Natural killer cell (primary cell): ENCODE measurements at regions not wholly inside any gene's neighbourhood (a gene's known extent, or its start where the extent isn't known, plus 50 kb on each side); places are given as distances from the start of the nearest gene placed in this dataset.

Experiments
- ATAC-seq, 3 donors: fragments of 150-1000 bp in 2 of 3; fragments of 200-7000 bp in 1 of 3; cut with Tn5 transposase; 1 replicate in 1 of 3; 2 replicates in 2 of 3; pipeline ENCODE4 v1.10.0; 2021; ENCODE audit warnings: mild to moderate bottlenecking in 2 of 3, moderate library complexity in 2 of 3
- DNase-seq, 2 donors: peaks; one replicate each; pipeline versions ENCODE4 v3.0.0 to v3.0.0-alpha.2; 2013 to 2021; ENCODE audit warnings: mixed read lengths in 1 of 2
- H3K27ac ChIP-seq: one replicate; pipeline ENCODE4 v1.5.1; 2013; ENCODE audit warnings: mild to moderate bottlenecking, low read length
- H3K27me3 ChIP-seq: one replicate; pipeline ENCODE4 v1.6.1; 2013; ENCODE audit warnings: low read length; ENCODE audit not compliant: control insufficient read depth, insufficient read depth
- H3K36me3 ChIP-seq: one replicate; pipeline ENCODE4 v1.6.1; 2013; ENCODE audit warnings: low read length; ENCODE audit not compliant: control insufficient read depth, insufficient read depth
- H3K4me1 ChIP-seq: one replicate; pipeline ENCODE4 v1.6.1; 2013; ENCODE audit warnings: low read length; ENCODE audit not compliant: control insufficient read depth, insufficient read depth
- H3K4me3 ChIP-seq: one replicate; pipeline ENCODE4 v1.5.1; 2013; ENCODE audit warnings: low read length
- H3K9me3 ChIP-seq: one replicate; pipeline ENCODE4 v1.6.1; 2013; ENCODE audit warnings: low read length; ENCODE audit not compliant: control insufficient read depth, insufficient read depth
- H3K27ac Mint-ChIP-seq, 2 donors: one replicate each; pipeline ENCODE4 v1.8.0; 2022; ENCODE audit warnings: mild to moderate bottlenecking in 2 of 2, mixed read lengths in 2 of 2, moderate library complexity in 1 of 2
- H3K27me3 Mint-ChIP-seq, 2 donors: one replicate each; pipeline ENCODE4 v1.8.0; 2022; ENCODE audit warnings: low read depth in 2 of 2, mixed read lengths in 2 of 2
- H3K36me3 Mint-ChIP-seq: one replicate; pipeline ENCODE4 v1.8.0; 2022; ENCODE audit warnings: mixed read lengths
- H3K4me1 Mint-ChIP-seq, 2 donors: one replicate each; pipeline ENCODE4 v1.8.0; 2022; ENCODE audit warnings: mixed read lengths in 2 of 2
- H3K4me3 Mint-ChIP-seq: one replicate; pipeline ENCODE4 v1.8.0; 2022; ENCODE audit warnings: mild to moderate bottlenecking, moderate library complexity, mixed read lengths
- H3K9me3 Mint-ChIP-seq, 2 donors: one replicate each; pipeline ENCODE4 v1.8.0; 2022; ENCODE audit warnings: mixed read lengths in 2 of 2
- WGBS: methylation state at CpG from one replicate; pipeline ENCODE4 v1.1.7; 2013; ENCODE audit warnings: missing lambda C conversion rate; ENCODE audit not compliant: insufficient coverage; 5-methylcytosine and 5-hydroxymethylcytosine counted together
- intact Hi-C: fragments of 100-400 bp; cut with micrococcal nuclease; formaldehyde crosslinking; loops from one replicate; pipeline ENCODE4 v1.14.2; 2022
- TF ChIP-seq, protein P1 (sequence below): fragments of 200-600 bp; IDR thresholded peaks from one replicate; pipeline ENCODE4 v1.8.0; 2022; ENCODE audit warnings: antibody characterized with exemption

- peaks cover 0 to 8% of the 10 kb centered on the region in 2 donors for H3K27me3 Mint-ChIP-seq
- no peak for ATAC-seq
- Histone ChIP-seq H3K27me3 (no peaks in the 10 kb centered on the region), H3K4me1 (no peaks in the 10 kb centered on the region), H3K4me3 (no peak overlapping the region), H3K27ac (no peak overlapping the region), H3K36me3 (no peaks in the 10 kb centered on the region), H3K9me3 (no peaks in the 10 kb centered on the region)
- intact Hi-C loops: no loop called here
- TF ChIP-seq, protein P1, sequence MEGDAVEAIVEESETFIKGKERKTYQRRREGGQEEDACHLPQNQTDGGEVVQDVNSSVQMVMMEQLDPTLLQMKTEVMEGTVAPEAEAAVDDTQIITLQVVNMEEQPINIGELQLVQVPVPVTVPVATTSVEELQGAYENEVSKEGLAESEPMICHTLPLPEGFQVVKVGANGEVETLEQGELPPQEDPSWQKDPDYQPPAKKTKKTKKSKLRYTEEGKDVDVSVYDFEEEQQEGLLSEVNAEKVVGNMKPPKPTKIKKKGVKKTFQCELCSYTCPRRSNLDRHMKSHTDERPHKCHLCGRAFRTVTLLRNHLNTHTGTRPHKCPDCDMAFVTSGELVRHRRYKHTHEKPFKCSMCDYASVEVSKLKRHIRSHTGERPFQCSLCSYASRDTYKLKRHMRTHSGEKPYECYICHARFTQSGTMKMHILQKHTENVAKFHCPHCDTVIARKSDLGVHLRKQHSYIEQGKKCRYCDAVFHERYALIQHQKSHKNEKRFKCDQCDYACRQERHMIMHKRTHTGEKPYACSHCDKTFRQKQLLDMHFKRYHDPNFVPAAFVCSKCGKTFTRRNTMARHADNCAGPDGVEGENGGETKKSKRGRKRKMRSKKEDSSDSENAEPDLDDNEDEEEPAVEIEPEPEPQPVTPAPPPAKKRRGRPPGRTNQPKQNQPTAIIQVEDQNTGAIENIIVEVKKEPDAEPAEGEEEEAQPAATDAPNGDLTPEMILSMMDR: no peak
- peaks cover 8% of the 10 kb centered on the region for H3K36me3 Mint-ChIP-seq
- no peak for DNase-seq
- H3K4me1 Mint-ChIP-seq: no peaks in the 10 kb centered on the region
- 100% methylated on average over 2 of the region's 2 CpGs for WGBS
- no peaks in the 10 kb centered on the region for H3K9me3 Mint-ChIP-seq
- H3K27ac Mint-ChIP-seq: no peak overlapping the region
- H3K4me3 Mint-ChIP-seq: no peak overlapping the region
Observed at GRCh38 chr5:67681703-67682102, 485.1 kb upstream of the CD180 start.

GRCh38 chr5:67680099-67680498, 483.5 kb upstream of the CD180 start:
- Histone ChIP-seq H3K4me1 (no peaks in the 10 kb centered on the region), H3K36me3 (no peaks in the 10 kb centered on the region), H3K27ac (no peak overlapping the region), H3K27me3 (no peaks in the 10 kb centered on the region), H3K4me3 (no peak overlapping the region), H3K9me3 (no peaks in the 10 kb centered on the region)
- ATAC-seq: no peak
- DNase-seq: no peak
- Mint-ChIP-seq H3K4me1 (no peaks in the 10 kb centered on the region), H3K27me3 (peaks cover 0 to 4% of the 10 kb centered on the region in 2 donors), H3K4me3 (no peak overlapping the region), H3K36me3 (no peaks in the 10 kb centered on the region), H3K27ac (no peak overlapping the region), H3K9me3 (no peaks in the 10 kb centered on the region)
- intact Hi-C loops: no loop called here
- TF ChIP-seq, protein P1: no peak

DNA sequence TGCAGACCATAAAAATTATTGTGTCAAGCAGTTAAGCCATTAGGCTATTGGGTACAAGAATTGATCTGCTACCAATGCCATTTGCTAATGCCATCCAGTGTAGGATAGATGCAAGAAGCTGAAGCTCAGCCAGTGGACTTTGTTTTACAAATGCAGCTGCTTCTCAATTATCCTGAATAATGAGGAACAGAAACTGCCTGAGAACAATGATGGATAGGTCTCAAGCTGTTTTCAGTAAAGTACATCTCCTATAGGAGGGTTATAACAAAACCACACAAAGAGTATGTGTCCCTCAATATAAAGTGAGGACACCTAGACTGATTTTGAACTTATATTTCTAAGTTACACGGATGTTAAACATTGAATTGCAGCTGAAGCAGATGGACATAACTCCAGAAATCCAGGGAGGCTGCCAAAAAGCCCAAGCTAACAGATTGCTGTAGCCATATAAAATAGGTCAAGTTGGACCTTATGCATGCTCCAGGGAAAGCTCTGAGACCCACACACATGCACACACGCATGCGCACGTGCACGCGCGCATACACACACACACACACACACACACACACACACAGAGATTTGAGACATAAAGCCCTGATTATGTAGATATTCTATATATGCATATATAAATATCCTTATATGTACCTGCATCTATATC, 482.7 kb upstream of the CD180 start:
- 88% methylated on average over 1 of the region's 7 CpGs for WGBS
- peaks cover 0 to 4% of the 10 kb centered on the region in 2 donors for H3K27me3 Mint-ChIP-seq
- H3K4me3 Mint-ChIP-seq: no peak overlapping the region
- Histone ChIP-seq H3K27ac (no peak overlapping the region), H3K36me3 (no peaks in the 10 kb centered on the region), H3K9me3 (no peaks in the 10 kb centered on the region), H3K4me3 (no peak overlapping the region), H3K4me1 (no peaks in the 10 kb centered on the region), H3K27me3 (no peaks in the 10 kb centered on the region)
- ATAC-seq (no peak), DNase-seq (no peak)
- intact Hi-C loops: no loop called here
- no peaks in the 10 kb centered on the region for H3K36me3 Mint-ChIP-seq
- H3K9me3 Mint-ChIP-seq: no peaks in the 10 kb centered on the region
- no peaks in the 10 kb centered on the region for H3K4me1 Mint-ChIP-seq
- no peak overlapping the region for H3K27ac Mint-ChIP-seq
- TF ChIP-seq, protein P1: no peak

DNA sequence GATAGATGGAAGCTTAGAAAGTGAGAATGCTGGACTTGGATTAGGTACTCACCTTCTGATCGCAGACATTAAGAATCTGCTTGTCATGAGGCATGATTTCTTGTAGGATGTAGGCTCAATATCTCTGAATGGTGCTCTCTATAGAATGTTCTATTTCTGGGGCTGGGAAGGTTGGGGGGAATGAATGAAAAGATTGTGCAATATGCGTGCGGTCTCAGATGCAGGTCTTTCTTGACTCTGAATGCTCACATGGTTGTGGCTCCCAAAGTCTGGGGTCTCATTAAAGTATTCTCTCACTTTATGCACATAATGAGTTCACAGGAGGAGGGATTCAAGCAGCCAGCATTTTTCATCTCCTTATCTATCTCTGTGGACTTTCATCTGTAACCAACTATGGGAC, 482.0 kb upstream of the CD180 start:
- Histone ChIP-seq H3K27me3 (no peaks in the 10 kb centered on the region), H3K9me3 (no peaks in the 10 kb centered on the region), H3K36me3 (no peaks in the 10 kb centered on the region), H3K27ac (no peak overlapping the region), H3K4me1 (no peaks in the 10 kb centered on the region), H3K4me3 (no peak overlapping the region)
- Mint-ChIP-seq H3K4me1 (no peaks in the 10 kb centered on the region), H3K9me3 (no peaks in the 10 kb centered on the region), H3K27ac (no peak overlapping the region), H3K36me3 (no peaks in the 10 kb centered on the region), H3K4me3 (no peak overlapping the region), H3K27me3 (peaks cover 0 to 3% of the 10 kb centered on the region in 2 donors)
- no peak for DNase-seq
- intact Hi-C loops: no loop called here
- 88% methylated on average over 3 of the region's 3 CpGs for WGBS
- ATAC-seq: no peak
- TF ChIP-seq, protein P1: no peak
